GM11168 (cell line): ENCODE measurements at regions not wholly inside any gene's neighbourhood (a gene's known extent, or its start where the extent isn't known, plus 50 kb on each side); places are given as distances from the start of the nearest gene placed in this dataset.
"Not testable (repeated sequence)": the region's sequence is repeated elsewhere in the genome, so short reads cannot be mapped to it uniquely, and the experiment has no call there.

Experiments used
- in situ Hi-C: fragments of 300-500 bp; cut with MboI; formaldehyde crosslinking; loops from one replicate; pipeline ENCODE4 v1.12.0; 2022; ENCODE audit warnings: low sequenced_read_pairs; ENCODE audit not compliant: unreplicated experiment

- in situ Hi-C loops = no loop called here
These were observed 108.7 kb upstream of the ATL2 start for GRCh38 chr2:38485734-38486133.

- in situ Hi-C loops = no loop called here
These were observed 107.9 kb upstream of the ATL2 start for GRCh38 chr2:38484957-38485356.

DNA sequence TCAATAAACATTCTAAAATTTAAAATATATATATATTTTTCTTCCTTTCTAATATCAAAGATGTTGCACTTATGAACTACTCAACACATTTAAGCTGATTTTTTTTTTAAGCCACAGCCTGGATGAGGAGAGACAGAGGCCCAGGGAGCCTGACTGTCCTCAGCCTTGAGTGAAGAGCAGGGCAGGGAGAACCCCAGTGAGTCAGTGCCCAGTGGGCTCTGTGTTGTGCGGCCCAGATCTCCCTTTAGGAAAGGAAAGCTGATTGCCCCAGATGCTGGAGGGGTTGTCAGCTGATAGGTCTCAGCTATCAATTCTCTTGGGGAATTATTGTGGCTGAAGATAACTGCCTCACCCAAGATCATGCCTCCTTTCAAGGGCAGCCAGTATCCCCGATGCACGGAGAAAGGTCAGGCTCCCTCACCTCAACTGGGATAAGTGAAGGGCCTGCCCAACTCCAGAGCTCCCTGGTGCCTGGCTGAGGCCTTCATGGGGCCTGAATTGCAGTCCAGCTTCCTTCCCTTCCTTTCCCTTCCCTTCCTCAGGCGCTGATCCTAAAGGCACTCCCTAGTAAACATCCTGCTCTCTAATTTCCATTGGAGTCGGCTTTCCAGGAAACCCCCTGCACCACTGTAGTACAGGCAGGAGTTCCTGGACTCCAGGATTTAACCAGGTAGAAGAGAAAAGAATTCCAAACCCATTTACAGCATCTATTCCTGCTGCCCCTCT, 106.9 kb upstream of the ATL2 start:
- in situ Hi-C loops = no loop called here

DNA sequence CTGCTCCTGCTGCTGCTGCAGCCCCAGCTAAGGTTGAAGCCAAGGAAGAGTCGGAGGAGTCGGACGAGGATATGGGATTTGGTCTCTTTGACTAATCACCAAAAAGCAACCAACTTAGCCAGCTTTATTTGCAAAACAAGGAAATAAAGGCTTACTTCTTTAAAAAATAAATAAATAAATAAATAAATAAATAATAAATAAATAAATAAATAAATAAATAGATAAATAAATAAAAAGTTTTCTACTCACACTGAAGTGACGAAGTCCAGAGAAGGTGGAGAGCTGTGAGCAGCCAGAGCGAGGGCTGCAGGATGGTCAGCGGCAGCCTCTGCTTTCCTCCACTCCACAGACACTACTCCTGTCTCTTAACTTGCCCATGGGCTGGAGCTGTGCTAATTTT, 105.6 kb upstream of the ATL2 start:
- in situ Hi-C loops = not testable (repeated sequence)

- in situ Hi-C loops = no loop called here
These were observed 103.5 kb upstream of the ATL2 start for GRCh38 chr2:38480617-38481016.

GRCh38 chr2:38477006-38477405, 99.9 kb upstream of the ATL2 start:
- in situ Hi-C loops = no loop called here

GRCh38 chr2:38475567-38475881, 98.5 kb upstream of the ATL2 start:
- in situ Hi-C loops = no loop called here

DNA sequence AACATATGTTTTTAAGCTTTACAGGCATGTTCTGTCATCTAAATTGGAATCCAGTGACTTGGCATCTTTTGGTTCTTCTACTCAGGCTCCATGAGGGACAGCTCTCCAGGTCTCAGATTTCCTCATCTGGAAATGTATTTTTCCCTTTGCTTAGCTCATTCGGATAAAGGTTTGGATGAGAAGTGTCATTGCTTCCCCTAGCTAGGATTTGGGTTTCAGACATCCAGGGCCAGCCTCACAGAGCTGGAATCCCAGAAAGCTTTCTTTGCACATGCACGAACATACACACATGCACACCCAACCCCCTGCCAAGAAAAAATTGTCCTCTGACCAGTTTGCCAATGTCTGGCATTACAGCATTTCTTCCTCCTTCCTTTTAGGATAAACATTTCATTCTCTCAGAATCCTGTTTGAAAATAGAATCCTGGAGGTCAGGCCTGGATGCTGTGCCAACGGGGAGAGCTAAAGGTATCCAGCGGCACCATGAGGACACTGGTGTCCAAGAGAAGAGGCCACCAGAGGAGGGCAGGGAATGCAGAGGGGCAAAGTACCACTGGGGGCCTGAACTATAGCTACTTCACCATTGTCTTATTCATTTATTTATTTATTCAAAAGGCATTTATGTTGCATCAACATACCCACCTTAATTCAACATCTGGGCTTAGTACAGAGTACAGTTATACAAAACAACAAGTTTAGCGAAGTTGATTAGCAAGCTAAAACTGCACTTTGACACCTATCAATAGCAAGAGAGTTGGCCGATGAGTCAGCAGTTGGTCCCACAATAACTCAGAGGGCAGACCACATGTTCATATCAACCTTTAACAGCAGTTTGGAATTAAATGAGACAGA, 97.9 kb upstream of the ATL2 start:
- in situ Hi-C loops = no loop called here

- in situ Hi-C loops = no loop called here
These were observed 97.0 kb upstream of the ATL2 start for GRCh38 chr2:38474021-38474456.

DNA sequence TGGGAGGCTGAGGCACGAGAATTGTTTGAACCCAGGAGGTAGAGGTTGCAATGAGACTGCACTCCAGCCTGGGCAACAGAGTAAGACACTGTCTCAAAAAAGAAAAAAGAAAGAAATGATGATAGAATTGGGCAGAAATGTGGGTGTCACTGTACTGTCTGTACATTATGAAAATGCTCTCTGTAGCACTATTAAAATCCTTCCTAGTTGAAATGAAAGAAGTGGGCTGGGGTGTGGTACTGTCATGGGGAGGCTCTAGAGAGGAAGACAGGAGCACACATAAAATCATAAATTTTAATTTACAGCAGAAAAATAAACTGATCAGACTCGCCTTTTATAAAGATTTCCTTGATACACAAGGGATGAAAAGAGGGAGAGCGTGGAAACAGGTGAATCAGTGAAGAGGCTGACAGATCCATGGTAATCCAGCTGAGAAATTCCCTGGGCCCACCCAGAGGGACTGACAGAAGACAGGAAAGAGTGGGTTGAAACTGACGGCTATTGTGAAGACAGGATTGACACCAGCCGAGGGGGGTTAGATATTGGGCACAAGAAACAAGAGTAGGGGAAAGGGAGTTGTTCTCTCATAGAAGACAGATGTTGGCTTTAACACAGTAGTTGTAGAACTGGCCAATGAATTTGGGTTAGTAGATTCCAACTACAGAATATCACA, 96.4 kb upstream of the ATL2 start:
- in situ Hi-C loops = no loop called here

DNA sequence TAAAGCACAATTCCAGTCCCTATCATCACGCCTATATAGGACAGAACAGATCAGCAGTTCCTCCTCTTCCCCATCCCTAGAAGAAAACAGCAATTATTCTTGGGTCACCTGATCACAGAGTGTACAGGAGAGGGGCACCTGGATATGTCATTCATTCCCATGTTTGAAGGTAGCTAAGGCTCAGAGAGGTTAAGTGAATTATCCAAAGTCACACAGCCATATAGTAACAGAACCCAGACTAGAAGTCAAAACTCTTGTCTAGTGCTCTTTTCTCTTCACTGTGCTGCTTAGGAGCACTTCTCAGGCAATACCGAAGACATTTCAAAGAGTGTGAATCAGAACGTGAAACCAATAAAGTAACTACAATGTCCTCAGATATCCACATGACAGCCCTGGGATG, 93.0 kb upstream of the ATL2 start:
- in situ Hi-C loops = no loop called here

- in situ Hi-C loops = no loop called here
These were observed 90.8 kb upstream of the ATL2 start for GRCh38 chr2:38467768-38468455.

GRCh38 chr2:38466876-38467767, 90.0 kb upstream of the ATL2 start:
- in situ Hi-C loops = no loop called here

- in situ Hi-C loops = no loop called here
These were observed 89.3 kb upstream of the ATL2 start for GRCh38 chr2:38466409-38466808.

GRCh38 chr2:38465789-38466127, 88.7 kb upstream of the ATL2 start:
- in situ Hi-C loops = no loop called here

DNA sequence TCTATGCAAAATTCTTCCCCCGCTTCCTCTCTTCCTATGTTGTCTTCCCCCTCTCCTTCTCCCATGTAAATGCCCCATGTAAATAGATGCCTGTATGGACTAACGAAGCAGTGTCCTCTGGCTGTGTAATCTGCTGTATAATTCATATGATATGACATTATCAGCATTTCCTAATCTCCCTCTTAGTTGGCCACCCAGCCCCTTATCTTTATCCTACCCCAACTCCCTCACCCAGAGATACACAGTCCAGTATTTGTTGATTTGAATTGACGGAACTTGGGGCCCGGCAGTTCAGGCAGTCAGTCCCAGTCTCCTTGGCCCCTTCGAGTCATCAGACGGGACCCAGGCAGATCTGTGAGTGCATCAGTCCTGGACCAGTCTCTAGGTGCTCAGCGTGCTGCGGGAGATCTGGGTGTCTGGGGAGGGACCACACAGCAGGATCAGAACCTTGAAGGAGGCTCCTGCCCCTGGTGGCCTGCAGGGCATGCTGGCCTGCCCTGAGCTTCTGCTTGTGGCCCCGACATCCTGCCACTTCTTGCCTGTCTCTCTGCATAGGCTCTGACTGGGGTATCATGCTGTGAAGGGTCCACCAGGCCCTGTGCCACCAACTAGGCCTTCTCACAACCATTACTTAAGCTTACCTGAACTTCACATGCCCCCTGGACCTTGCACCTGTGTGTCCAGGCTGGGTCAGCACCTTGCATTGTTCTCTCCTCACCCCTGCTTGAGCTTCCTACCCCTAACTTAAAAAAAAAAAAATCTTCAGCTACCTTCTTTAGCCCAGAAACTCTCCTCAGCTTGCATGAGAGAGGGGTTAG, 88.1 kb upstream of the ATL2 start:
- in situ Hi-C loops = no loop called here

DNA sequence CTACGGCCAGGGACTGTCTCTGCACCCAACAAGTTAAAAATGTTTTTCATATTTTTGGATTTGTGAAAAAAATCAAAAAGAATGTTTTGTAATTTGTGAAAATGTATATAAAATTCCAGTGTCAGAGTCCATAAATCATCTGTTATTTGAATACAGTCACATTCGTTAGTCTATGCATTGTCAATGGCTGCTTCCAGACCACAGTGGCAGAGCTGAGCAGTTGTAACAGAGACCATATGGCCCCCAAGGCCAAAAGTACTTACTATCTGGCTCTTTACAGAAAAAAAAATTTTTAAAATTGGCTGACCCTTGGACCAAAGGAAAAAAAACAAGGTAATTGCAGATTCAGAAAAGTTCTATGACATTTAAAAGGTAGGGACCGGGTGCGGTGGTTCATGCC, 86.7 kb upstream of the ATL2 start:
- in situ Hi-C loops = no loop called here

GRCh38 chr2:38462121-38462661, 85.1 kb upstream of the ATL2 start:
- in situ Hi-C loops = no loop called here

DNA sequence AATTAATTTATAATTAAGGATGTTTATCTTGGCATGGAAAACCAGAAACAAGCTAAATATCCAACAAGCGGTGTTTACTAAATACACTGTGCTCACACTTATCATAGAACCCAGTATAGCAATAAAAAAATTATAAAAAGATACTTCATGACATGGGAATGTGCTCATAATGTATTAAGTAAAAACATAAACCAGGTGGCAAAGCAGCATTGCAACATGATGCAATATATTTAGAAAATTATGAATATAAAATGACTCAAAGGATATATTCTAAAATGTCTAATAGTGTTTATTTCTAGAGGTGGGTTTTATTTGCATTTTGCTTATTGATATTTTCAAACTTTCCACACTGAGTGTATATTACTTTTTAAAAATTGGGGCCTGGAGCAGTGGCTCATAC, 84.4 kb upstream of the ATL2 start:
- in situ Hi-C loops = no loop called here
